ENCODE measurements at regions not wholly inside any gene's neighbourhood (a gene's known extent, or its start where the extent isn't known, plus 50 kb on each side); places are given as distances from the start of the nearest gene placed in this dataset.

GRCh38 chr6:4545893-4546292 lies 230.3 kb upstream of the CDYL start:
- TF ChIP-seq CTCF (IDR thresholded peaks at IDR 0.05; ENCODE audit: insufficient read depth, low read length), result no peak
- no peak overlapping the region for H3K4me3 ChIP-seq (ENCODE audit: low read depth, low read length)
- no peak for DNase-seq (ENCODE audit: low read depth)

DNA sequence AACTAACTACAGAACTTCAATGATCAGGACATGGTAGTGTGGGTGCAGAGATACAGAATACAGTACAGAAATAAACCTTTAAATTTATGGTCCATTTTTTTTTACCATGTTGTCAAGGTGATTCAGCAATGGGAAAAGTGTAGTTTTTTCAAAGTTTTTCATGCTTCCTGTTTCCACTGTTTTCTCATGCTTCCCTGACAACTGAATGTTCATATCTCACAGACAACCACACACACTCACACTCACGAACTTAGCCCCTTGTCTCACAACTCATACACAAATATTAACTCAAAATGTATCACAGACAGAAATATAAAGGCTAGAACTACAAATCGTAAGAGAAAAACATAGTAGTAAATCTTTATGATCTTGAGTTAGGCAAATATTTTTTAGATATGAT lies 232.6 kb upstream of the CDYL start:
- H3K4me3 ChIP-seq (ENCODE audit: low read depth, low read length), result no peak overlapping the region
- no peak for TF ChIP-seq CTCF (IDR thresholded peaks at IDR 0.05; ENCODE audit: insufficient read depth, low read length)
- DNase-seq (ENCODE audit: low read depth), result no peak

GRCh38 chr6:4533576-4533975 lies 242.6 kb upstream of the CDYL start:
- DNase-seq (ENCODE audit: low read depth), result no peak
- no peak for TF ChIP-seq CTCF (IDR thresholded peaks at IDR 0.05; ENCODE audit: insufficient read depth, low read length)
- H3K4me3 ChIP-seq (ENCODE audit: low read depth, low read length), result no peak overlapping the region

DNA sequence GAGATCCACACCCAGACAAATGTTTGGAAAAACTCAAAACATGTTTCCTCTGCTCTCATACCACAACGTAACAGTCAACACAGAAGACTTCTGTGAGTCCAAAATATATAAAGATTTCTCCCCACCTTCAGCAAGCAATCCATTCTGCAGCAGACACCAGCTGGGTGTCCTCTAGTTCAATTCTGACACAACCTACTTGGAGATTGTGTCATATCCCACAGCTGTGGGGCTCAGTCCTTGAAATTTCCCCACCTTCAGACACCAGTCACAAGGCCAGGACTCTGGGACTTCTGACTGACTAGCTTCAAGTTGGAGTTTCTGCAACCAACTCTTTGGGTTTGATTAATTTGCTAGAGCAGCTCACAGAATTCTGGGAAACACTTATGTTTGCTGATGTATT lies 244.8 kb upstream of the CDYL start:
- H3K4me3 ChIP-seq (ENCODE audit: low read depth, low read length), result no peak overlapping the region
- DNase-seq (ENCODE audit: low read depth), result no peak
- TF ChIP-seq CTCF (IDR thresholded peaks at IDR 0.05; ENCODE audit: insufficient read depth, low read length), result no peak

- TF ChIP-seq CTCF (IDR thresholded peaks at IDR 0.05; ENCODE audit: insufficient read depth, low read length), result no peak
- no peak overlapping the region for H3K4me3 ChIP-seq (ENCODE audit: low read depth, low read length)
- DNase-seq (ENCODE audit: low read depth), result no peak
These were observed 253.8 kb upstream of the CDYL start for GRCh38 chr6:4522453-4522852.

- no peak for DNase-seq (ENCODE audit: low read depth)
- H3K4me3 ChIP-seq (ENCODE audit: low read depth, low read length), result no peak overlapping the region
- no peak for TF ChIP-seq CTCF (IDR thresholded peaks at IDR 0.05; ENCODE audit: insufficient read depth, low read length)
These were observed 255.1 kb upstream of the CDYL start for GRCh38 chr6:4521070-4521469.

DNA sequence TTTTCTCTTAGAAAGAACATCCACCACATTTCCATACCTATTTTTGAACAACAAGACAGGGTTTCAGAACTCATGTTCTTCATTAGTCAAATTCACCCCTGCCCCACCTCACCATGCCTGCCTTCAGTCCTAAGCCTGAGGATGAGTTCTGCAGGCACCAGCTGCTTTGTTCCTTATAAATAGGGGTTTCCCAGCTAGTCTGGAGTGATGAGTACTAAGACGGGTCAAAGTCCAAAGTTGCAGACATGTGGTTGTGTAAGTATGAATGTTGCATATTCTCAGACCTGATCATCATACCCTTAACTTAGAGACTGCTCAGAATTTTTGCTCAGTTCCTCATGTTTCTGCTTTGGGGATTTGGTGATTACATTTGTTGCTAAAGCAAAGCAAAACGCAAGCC lies 257.7 kb upstream of the CDYL start:
- peak; percentile 12 for DNase-seq (ENCODE audit: low read depth)
- no peak for TF ChIP-seq CTCF (IDR thresholded peaks at IDR 0.05; ENCODE audit: insufficient read depth, low read length)

More for the DNA sequence above, 257.7 kb upstream of the CDYL start:
- H3K4me3 ChIP-seq (ENCODE audit: low read depth, low read length), result no peak overlapping the region

All from fibroblast of the aortic adventitia (primary cell).